ENCODE measurements at regions not wholly inside any gene's neighbourhood (a gene's known extent, or its start where the extent isn't known, plus 50 kb on each side); places are given as distances from the start of the nearest gene placed in this dataset.
A peak's percentile ranks its signal among the peaks of the same experiment; 100 is the strongest.

DNA sequence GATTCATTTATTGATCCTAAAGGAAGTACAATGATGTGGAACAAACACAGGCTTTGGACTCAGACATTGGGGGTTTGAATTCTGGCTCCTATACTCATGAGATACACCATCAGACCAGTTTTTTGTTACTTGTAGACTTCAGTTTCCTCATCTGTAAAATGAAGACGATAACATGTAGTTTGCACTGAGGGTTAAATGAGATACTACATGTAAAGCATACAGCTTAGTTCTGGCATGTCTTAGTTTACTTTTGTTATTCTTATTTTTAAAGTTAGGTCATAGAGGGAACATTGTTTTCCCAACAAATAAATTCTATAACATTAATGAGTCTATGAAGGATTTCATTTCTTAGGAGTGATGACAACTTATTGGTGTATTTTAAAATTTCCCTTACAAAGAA, 183.5 kb upstream of the FAM3C start:
- TF ChIP-seq, protein P1, sequence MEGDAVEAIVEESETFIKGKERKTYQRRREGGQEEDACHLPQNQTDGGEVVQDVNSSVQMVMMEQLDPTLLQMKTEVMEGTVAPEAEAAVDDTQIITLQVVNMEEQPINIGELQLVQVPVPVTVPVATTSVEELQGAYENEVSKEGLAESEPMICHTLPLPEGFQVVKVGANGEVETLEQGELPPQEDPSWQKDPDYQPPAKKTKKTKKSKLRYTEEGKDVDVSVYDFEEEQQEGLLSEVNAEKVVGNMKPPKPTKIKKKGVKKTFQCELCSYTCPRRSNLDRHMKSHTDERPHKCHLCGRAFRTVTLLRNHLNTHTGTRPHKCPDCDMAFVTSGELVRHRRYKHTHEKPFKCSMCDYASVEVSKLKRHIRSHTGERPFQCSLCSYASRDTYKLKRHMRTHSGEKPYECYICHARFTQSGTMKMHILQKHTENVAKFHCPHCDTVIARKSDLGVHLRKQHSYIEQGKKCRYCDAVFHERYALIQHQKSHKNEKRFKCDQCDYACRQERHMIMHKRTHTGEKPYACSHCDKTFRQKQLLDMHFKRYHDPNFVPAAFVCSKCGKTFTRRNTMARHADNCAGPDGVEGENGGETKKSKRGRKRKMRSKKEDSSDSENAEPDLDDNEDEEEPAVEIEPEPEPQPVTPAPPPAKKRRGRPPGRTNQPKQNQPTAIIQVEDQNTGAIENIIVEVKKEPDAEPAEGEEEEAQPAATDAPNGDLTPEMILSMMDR (conservative IDR thresholded peaks at IDR 0.05): no peak

DNA sequence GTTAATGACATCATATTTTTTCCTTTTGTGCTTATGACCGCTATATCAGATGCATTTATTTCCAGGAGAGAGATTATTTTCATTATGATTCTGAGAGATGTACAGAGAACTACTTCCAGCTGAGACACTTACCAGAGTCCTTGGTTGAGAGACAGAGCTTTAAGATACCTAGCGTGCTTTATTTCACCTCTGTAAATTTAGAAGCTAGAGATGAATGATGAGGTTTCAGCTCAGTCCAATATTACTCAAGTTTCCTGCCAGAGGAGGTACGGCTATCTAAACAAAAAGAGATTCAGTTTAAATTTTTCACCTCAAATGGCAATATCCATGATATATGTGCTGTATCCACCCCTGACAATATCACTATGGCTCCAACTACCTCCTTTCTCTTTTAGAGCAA, 182.6 kb upstream of the FAM3C start:
- TF ChIP-seq, protein P1 (conservative IDR thresholded peaks at IDR 0.05): no peak
- H3K27ac ChIP-seq: no peak overlapping the region

More for the DNA sequence above, 183.5 kb upstream of the FAM3C start:
- H3K27ac ChIP-seq: no peak overlapping the region

DNA sequence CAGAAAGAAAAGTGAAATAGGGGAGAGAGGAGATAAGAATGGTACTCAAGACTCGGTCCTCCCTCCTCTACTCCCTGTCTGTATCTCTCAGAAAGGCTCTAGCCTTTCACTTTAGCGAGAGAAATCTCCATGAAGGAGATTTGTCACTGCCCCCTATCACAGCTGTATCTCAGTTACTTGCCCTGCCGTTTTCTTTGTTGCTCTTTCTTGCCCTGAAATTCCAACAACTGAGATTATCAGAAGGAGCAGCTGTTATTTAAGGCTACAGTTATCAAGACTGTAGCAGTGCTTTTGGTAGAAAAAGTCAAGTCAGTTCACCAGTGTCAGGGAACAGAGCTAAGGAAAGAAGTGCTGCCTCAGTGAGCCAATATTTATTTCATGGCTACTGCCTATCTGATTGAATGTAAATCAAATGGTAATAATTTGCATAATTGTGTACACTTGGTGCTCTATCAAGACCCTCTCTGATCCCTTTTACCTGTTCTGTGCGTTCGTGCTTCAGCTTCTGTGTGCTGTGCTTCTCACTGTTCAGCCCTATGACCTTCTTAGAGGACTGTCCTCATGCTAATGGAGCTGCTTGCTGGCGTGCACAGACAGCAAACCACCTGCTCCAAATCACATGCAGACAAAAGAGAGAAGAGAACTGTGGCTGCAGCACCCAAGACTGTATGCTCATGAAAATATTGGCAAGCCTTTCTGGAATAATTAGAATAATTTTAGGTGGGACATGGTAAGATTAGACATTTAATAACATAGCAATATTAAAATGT, 180.2 kb upstream of the FAM3C start:
- TF ChIP-seq, protein P1 (conservative IDR thresholded peaks at IDR 0.05): no peak
- no peak overlapping the region for H3K27ac ChIP-seq

DNA sequence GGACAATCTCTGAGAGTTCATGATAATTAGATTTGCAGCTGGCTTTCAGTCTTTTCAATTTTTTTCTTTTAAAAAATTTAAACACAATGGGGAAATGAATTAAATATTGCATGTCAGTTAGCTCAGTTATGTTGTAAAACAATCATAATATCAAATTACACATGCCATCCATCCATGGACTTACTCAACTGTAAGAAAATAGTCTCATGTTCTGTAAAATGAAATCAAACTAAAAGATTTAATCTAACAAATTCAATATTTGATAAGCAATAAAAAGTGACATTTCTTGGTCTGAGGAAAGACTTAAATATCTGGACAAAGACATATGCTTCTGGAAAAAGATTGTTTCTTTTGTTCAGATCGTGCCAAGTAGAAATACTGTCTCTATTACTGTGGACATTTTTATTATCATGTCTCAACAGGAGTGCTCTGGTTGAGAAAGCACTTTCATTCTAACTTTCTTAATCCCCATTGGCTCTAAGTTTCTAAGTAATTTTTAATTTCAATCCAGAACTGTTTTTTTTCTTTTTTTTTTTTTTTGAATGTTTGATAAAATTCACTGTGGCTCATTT, 179.2 kb upstream of the FAM3C start:
- TF ChIP-seq, protein P1 (conservative IDR thresholded peaks at IDR 0.05): no peak
- peak overlapping the region; percentile 9 for H3K27ac ChIP-seq

DNA sequence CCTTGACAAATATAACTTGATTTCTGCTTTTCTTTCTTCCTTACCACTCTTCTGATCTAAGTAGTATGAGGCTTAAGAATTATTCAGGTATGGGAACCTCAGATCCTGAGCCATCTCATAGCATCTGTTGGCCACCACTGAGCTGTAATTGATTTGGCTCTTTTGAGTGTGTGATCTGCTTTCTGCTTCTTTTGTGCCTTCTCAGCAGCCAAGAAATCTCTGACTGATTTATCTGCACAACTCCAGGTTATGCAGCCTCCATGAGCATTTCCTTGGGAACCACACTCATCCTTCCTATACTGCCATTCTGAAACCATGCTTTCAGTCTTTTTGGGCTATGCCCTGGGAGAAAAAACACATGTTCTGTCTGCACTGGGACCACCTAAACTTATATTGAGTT, 178.0 kb upstream of the FAM3C start:
- TF ChIP-seq, protein P1 (conservative IDR thresholded peaks at IDR 0.05): no peak

DNA sequence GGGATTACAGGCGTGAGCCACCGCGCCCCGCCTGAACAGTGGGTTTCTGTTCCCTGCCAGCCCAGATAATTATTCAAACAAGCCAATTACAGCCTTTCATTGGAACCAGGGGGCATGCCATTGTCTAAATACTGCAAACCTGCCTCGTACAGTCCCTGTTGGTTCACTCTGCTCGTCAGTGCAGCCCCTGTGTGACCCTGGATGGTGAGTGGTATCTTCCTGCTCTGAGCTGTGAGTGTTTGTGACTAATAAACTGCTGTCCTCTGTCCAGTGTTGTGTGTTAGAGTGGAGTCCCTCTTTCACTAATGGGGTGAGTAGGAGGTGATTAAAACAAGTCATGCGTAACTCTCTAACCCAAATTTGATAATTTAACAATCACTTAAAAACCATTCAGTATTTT, 176.5 kb upstream of the FAM3C start:
- H3K27ac ChIP-seq: no peak overlapping the region
- TF ChIP-seq, protein P1 (conservative IDR thresholded peaks at IDR 0.05): no peak

More for the DNA sequence above, 178.0 kb upstream of the FAM3C start:
- H3K27ac ChIP-seq: no peak overlapping the region; the same call in 1 of the 2 replicates

DNA sequence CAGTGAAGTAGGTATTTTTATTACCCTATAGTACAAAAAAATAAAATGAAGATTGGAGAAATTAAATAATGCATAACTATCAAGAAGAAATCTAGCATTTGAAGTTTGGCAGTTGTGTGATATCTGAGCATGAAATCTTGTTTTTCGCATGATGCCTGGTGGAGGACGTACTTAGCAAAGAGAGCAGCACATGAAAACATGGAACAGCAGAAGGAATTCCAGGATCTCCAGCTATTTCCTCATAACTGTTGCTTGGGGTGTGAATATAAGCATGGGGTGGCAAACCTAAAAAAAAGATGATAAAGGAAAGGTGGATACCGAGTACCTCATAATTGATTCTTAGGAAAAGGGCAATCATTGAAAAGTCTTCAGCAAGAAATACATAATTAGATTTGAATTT, 174.3 kb upstream of the FAM3C start:
- no peak overlapping the region for H3K27ac ChIP-seq
- TF ChIP-seq, protein P1 (conservative IDR thresholded peaks at IDR 0.05): no peak
